ENCODE measurements at regions not wholly inside any gene's neighbourhood (a gene's known extent, or its start where the extent isn't known, plus 50 kb on each side); places are given as distances from the start of the nearest gene placed in this dataset.

DNA sequence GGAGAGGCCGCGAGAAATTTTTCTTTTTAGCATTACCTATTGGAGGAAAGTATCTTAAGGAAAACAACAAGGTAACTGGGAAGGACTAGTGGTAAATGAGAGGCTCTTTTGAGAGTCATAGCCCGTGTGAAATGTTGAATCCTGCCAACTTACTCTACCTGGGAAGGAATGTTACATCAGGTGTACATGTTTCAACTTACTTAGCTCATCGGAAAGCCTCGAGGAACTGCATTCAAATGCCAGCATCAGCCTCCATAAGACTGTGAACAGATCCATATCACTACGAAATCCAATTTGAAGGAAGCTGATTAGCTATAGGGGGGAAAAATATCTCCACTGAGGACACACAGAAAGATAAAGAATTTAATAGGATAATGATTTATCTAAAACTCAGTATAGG lies 72.3 kb upstream of the PDZRN3 start:
- Histone ChIP-seq H3K4me1 (ENCODE audit: control insufficient read depth, insufficient read depth, low read length, poor library complexity, severe bottlenecking) (no peaks in the 10 kb centered on the region), H3K9me3 (ENCODE audit: control insufficient read depth, low read length) (no peaks in the 10 kb centered on the region), H3K27ac (ENCODE audit: low read depth, low read length, severe bottlenecking) (no peak overlapping the region), H3K36me3 (ENCODE audit: control insufficient read depth, insufficient read depth, low read length) (no peaks in the 10 kb centered on the region), H3K4me3 (ENCODE audit: extremely low read depth, insufficient read depth, low read length, poor library complexity, severe bottlenecking) (no peak overlapping the region)
- WGBS, 2 experiments (ENCODE audit: insufficient coverage in 2 of 2) = 58% methylated on average over 3 of the region's 6 CpGs; no CpG with 5 or more reads in 1 of the 2 experiments

DNA sequence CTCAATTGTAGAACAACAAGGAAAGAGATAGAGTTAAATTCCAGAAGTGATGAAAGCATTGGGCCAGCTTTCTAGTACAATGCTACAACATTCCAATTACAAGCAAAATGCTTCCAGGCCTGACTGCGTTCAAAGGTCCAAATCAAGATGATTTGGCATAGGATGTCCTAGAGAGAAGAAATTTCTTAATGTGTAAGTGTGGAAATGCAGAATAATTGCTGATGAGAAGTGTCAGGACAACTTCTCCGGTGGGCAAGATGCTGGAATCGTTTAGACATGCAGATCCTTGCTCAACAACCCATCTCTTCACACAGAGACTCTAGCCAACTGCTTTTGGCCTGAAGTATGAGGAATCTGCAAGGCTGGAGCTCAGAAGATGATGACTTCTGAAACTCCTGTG lies 71.1 kb upstream of the PDZRN3 start:
- Histone ChIP-seq H3K4me3 (ENCODE audit: extremely low read depth, insufficient read depth, low read length, poor library complexity, severe bottlenecking) (no peak overlapping the region), H3K27ac (ENCODE audit: low read depth, low read length, severe bottlenecking) (no peak overlapping the region), H3K36me3 (ENCODE audit: control insufficient read depth, insufficient read depth, low read length) (no peaks in the 10 kb centered on the region), H3K4me1 (ENCODE audit: control insufficient read depth, insufficient read depth, low read length, poor library complexity, severe bottlenecking) (no peaks in the 10 kb centered on the region), H3K9me3 (ENCODE audit: control insufficient read depth, low read length) (no peaks in the 10 kb centered on the region)
- 89% methylated on average over 1 of the region's 3 CpGs; no CpG with 5 or more reads in 1 of the 2 experiments for WGBS, 2 experiments (ENCODE audit: insufficient coverage in 2 of 2)

DNA sequence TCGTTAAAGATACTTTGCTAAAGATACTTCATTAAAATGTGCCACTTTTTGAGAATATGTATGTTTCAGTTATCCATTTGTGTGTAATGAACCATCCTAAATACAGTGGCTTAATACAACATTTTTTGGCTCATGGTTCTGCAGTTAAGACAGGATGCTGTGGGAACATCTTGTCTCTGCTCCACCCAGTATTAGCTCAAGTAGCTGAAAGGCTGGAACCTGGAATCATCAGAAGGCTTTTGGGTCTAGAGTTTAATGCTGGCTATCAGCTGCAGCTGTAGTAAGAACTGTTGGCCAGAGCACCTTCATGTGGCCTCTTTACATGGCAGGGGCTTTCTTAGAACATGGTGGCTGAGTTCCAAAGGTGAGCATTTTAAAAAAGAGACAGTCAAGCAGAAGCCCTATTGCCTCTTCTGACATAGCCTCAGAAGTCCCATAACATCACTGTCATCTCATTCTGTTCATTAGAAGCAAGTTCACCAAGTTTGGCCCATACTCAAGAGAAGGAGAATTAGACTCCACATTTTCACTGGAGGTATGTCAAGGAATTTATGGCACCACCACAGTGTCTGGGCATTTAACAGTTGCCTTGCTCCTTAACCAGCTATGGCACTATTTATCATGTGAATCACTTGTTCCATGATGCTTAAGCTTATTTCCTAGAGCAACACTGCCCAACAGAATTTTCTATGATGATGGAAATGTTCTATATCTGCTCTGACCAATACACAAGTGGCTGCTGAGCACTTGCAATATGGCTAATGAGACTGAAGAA lies 70.4 kb upstream of the PDZRN3 start:
- Histone ChIP-seq H3K4me1 (ENCODE audit: control insufficient read depth, insufficient read depth, low read length, poor library complexity, severe bottlenecking) (no peaks in the 10 kb centered on the region), H3K4me3 (ENCODE audit: extremely low read depth, insufficient read depth, low read length, poor library complexity, severe bottlenecking) (no peak overlapping the region), H3K36me3 (ENCODE audit: control insufficient read depth, insufficient read depth, low read length) (no peaks in the 10 kb centered on the region), H3K9me3 (ENCODE audit: control insufficient read depth, low read length) (no peaks in the 10 kb centered on the region), H3K27ac (ENCODE audit: low read depth, low read length, severe bottlenecking) (no peak overlapping the region)
- no CpG with 5 or more reads among the region's 1 CpG for WGBS, 2 experiments (ENCODE audit: insufficient coverage in 2 of 2)

DNA sequence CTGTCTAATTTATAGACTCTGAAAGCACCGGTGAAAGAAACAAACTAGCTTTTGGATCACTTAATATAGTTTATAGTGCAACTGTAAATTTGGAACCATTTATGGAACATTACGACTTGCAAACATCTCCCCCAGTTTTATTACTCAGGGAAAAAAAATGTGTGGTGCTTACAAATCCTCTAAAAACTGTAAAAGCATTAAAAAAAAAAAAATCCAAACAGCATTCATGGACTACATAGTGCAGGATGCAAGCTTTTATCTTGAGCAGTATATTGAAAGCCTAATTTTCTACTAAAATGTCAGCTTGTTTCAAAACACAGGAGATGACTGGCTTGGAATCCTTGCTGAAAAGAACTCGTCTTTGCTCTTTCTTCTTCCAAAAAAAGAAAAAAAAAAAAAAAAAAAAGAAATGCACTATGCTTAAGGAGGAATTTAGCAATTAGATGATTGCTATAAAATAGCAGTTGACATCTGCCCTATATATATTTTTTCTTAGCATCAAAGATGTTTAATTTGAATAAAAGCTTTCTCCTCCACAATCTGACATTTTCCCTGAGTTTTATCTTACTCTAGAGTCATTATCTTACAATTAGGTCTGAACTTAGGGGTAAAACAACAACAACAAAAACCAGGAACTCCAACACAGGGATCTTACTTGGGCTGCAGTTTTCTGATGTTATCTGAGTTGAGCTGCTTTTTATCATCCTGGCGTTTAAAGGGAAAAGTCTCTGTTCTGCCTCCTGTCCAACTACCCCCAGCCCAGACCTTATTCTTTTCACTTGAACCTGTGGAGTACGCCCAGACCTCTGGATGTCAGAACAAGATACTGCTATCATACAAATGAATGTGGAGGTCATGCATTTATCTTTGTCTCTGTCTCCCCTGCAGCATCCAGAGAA lies 62.6 kb upstream of the PDZRN3 start:
- Histone ChIP-seq H3K27ac (ENCODE audit: low read depth, low read length, severe bottlenecking) (peak overlapping the region; percentile 26), H3K9me3 (ENCODE audit: control insufficient read depth, low read length) (no peaks in the 10 kb centered on the region), H3K4me1 (ENCODE audit: control insufficient read depth, insufficient read depth, low read length, poor library complexity, severe bottlenecking) (peaks cover 9% of the 10 kb centered on the region), H3K4me3 (ENCODE audit: extremely low read depth, insufficient read depth, low read length, poor library complexity, severe bottlenecking) (no peak overlapping the region), H3K36me3 (ENCODE audit: control insufficient read depth, insufficient read depth, low read length) (no peaks in the 10 kb centered on the region)
- 83% methylated on average over 1 of the region's 5 CpGs; no CpG with 5 or more reads in 1 of the 2 experiments for WGBS, 2 experiments (ENCODE audit: insufficient coverage in 2 of 2)

DNA sequence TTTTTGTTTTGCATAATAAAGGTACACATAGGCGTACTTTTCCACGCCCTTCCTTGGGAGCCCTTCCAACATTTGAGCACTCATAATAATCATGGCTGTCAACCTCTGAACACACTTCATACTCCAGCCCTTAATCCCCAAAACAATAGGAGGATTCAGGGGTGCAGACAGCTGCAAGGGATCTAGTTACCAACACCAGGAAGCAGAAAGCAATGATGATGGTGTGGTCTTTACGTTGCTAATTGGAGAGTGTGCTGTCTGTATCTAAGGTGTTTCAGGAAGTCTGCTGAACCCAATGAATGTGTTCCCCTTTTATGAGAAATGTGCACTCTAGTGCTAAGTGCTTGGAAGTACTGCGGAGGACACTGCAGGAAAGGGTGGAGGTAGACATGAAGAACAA lies 60.3 kb upstream of the PDZRN3 start:
- Histone ChIP-seq H3K27ac (ENCODE audit: low read depth, low read length, severe bottlenecking) (no peak overlapping the region), H3K9me3 (ENCODE audit: control insufficient read depth, low read length) (no peaks in the 10 kb centered on the region), H3K36me3 (ENCODE audit: control insufficient read depth, insufficient read depth, low read length) (no peaks in the 10 kb centered on the region), H3K4me1 (ENCODE audit: control insufficient read depth, insufficient read depth, low read length, poor library complexity, severe bottlenecking) (peaks cover 9% of the 10 kb centered on the region), H3K4me3 (ENCODE audit: extremely low read depth, insufficient read depth, low read length, poor library complexity, severe bottlenecking) (no peak overlapping the region)
- WGBS, 2 experiments (ENCODE audit: insufficient coverage in 2 of 2) = 87 to 97% methylated on average over 2 to 3 of the region's 4 CpGs

DNA sequence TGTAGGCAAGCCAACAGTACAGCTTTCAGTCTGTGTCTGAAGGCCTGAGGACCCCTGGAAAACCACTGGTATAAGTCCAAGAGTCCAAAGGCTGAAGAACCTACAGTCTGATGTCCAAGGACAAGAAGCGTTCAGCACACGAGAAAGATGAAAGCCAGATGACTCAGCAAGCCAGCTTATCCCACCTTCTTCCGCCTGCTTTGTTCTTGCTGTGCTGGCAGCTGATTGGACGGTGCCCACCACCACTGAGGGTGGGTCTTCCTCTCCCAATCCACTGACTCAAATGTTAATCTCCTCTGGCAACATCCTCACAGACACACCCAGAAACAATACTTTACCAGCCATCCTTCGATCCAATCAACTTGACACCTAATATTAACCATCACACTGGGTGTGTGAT lies 59.0 kb upstream of the PDZRN3 start:
- H3K36me3 ChIP-seq (ENCODE audit: control insufficient read depth, insufficient read depth, low read length) = no peaks in the 10 kb centered on the region
- 65 to 81% methylated on average over 3 to 4 of the region's 5 CpGs for WGBS, 2 experiments (ENCODE audit: insufficient coverage in 2 of 2)
- H3K9me3 ChIP-seq (ENCODE audit: control insufficient read depth, low read length) = no peaks in the 10 kb centered on the region
- no peak overlapping the region for H3K27ac ChIP-seq (ENCODE audit: low read depth, low read length, severe bottlenecking)
- H3K4me3 ChIP-seq (ENCODE audit: extremely low read depth, insufficient read depth, low read length, poor library complexity, severe bottlenecking) = no peak overlapping the region
- peaks cover 9% of the 10 kb centered on the region for H3K4me1 ChIP-seq (ENCODE audit: control insufficient read depth, insufficient read depth, low read length, poor library complexity, severe bottlenecking)

DNA sequence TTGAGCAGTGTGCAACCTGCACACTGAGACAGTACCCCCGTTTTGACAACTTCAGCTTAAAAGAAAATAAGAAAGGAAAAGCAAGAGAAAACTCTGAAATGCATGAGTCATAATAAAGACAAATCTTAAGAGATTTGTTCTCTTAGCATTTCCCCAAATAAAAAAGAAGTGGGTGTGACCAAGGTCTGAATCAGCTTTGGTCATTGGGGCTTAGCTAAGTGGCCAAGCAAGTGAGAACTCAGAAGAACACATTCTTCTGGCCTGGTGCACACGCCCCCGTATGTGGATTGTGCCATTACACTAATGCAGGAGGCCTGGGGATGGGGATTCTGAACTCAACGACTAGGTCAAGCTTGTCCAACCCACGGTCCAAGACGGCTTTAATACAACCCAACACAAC lies 56.9 kb upstream of the PDZRN3 start:
- H3K9me3 ChIP-seq (ENCODE audit: control insufficient read depth, low read length) = no peaks in the 10 kb centered on the region
- no peaks in the 10 kb centered on the region for H3K36me3 ChIP-seq (ENCODE audit: control insufficient read depth, insufficient read depth, low read length)
- H3K4me3 ChIP-seq (ENCODE audit: extremely low read depth, insufficient read depth, low read length, poor library complexity, severe bottlenecking) = no peak overlapping the region
- H3K27ac ChIP-seq (ENCODE audit: low read depth, low read length, severe bottlenecking) = no peak overlapping the region
- peaks cover under 1% of the 10 kb centered on the region for H3K4me1 ChIP-seq (ENCODE audit: control insufficient read depth, insufficient read depth, low read length, poor library complexity, severe bottlenecking)
- 100% methylated on average over 2 to 4 of the region's 6 CpGs for WGBS, 2 experiments (ENCODE audit: insufficient coverage in 2 of 2)

DNA sequence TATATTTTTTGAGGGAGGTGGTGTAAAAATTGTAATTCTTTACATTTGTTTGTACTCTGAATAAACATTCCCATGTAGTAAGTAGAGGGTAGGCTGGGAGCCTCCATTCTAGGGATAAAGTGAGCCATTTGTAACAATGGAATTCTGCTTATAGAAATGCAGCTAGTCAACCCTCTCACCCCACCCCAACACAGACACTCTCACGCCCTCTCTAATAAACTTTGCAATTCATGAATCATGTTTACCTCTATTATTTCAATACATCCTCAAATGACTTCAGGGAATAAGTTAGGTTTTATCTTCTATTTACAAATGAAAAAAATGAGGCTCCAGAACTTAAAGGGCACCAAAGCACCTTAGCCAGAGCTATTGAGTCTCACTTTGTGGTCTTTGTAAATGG lies 56.5 kb upstream of the PDZRN3 start:
- Histone ChIP-seq H3K36me3 (ENCODE audit: control insufficient read depth, insufficient read depth, low read length) (no peaks in the 10 kb centered on the region), H3K9me3 (ENCODE audit: control insufficient read depth, low read length) (no peaks in the 10 kb centered on the region), H3K4me3 (ENCODE audit: extremely low read depth, insufficient read depth, low read length, poor library complexity, severe bottlenecking) (no peak overlapping the region), H3K27ac (ENCODE audit: low read depth, low read length, severe bottlenecking) (no peak overlapping the region), H3K4me1 (ENCODE audit: control insufficient read depth, insufficient read depth, low read length, poor library complexity, severe bottlenecking) (no peaks in the 10 kb centered on the region)
- WGBS, 2 experiments (ENCODE audit: insufficient coverage in 2 of 2) = 100% methylated on average over 1 of the region's 1 CpG; no CpG with 5 or more reads in 1 of the 2 experiments

DNA sequence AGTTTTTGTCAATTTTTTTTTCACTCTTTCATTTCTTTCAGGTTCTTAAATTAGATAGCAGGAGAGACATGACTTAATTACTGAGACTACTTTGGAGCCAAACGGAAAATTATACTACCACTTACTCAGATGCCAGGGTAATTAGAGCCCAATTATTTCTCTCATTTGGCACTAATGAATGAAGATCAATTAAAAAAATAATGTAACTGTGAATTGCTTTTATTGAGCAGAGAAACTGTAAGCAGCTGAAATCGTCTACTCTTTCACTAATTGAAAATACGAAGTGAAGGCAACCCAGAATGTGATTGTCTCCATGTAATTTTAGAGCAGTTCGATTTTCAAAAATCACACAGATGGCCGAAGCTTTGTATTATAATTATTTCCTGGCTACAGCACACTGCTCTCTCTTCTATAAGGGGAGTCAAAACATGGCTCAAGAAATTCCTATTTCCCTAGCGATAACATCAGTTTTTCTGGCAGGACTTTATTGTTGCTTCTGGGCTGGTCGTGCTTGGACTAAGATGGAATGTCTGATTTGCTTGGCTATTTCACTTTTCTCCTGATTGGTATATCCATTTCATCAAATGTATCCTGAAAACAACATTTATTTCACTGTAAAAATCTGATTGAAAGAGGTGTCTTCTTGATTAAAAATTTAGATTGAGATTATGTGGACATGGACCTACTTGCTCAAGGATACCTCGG lies 55.8 kb upstream of the PDZRN3 start:
- no peaks in the 10 kb centered on the region for H3K4me1 ChIP-seq (ENCODE audit: control insufficient read depth, insufficient read depth, low read length, poor library complexity, severe bottlenecking)
- 97% methylated on average over 5 of the region's 8 CpGs; no CpG with 5 or more reads in 1 of the 2 experiments for WGBS, 2 experiments (ENCODE audit: insufficient coverage in 2 of 2)
- H3K4me3 ChIP-seq (ENCODE audit: extremely low read depth, insufficient read depth, low read length, poor library complexity, severe bottlenecking) = no peak overlapping the region
- no peaks in the 10 kb centered on the region for H3K9me3 ChIP-seq (ENCODE audit: control insufficient read depth, low read length)
- H3K36me3 ChIP-seq (ENCODE audit: control insufficient read depth, insufficient read depth, low read length) = no peaks in the 10 kb centered on the region
- no peak overlapping the region for H3K27ac ChIP-seq (ENCODE audit: low read depth, low read length, severe bottlenecking)

DNA sequence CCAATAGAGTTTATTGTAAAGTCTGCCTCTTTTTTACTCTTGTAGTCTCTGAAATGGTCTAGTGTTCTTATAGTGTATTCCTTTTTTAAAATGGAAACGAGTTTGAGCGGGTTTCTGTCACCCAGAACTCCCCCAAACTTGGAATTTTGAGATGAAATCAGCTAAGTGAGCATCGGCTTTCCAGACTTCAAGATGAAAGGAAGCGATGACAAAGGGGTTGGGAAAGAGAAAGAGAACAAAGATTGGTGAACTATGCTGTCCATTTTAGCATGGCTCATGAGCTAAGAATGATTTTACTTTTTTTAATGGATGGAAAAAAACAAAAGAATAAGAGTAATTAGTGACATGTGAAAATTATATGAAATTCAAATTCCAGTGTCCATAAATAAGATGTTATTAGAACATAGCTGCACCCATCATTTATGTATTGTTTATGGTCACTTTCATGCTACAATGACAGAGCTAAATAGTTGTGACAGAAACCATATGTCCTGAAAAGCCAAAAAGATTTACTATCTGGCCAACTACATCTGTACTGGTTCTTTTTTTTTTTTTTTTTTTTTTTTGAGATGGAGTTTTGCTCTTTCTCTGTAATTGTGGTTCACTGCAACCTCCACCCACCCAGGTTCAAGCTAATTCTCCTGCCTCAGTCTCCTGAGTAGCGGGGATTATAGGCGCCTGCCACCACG lies 52.7 kb upstream of the PDZRN3 start:
- 88 to 94% methylated on average over 4 to 5 of the region's 7 CpGs for WGBS, 2 experiments (ENCODE audit: insufficient coverage in 2 of 2)
- no peaks in the 10 kb centered on the region for H3K36me3 ChIP-seq (ENCODE audit: control insufficient read depth, insufficient read depth, low read length)
- no peaks in the 10 kb centered on the region for H3K9me3 ChIP-seq (ENCODE audit: control insufficient read depth, low read length)
- H3K27ac ChIP-seq (ENCODE audit: low read depth, low read length, severe bottlenecking) = no peak overlapping the region
- no peaks in the 10 kb centered on the region for H3K4me1 ChIP-seq (ENCODE audit: control insufficient read depth, insufficient read depth, low read length, poor library complexity, severe bottlenecking)
- H3K4me3 ChIP-seq (ENCODE audit: extremely low read depth, insufficient read depth, low read length, poor library complexity, severe bottlenecking) = no peak overlapping the region
